ENCODE measurements at regions not wholly inside any gene's neighbourhood (a gene's known extent, or its start where the extent isn't known, plus 50 kb on each side); places are given as distances from the start of the nearest gene placed in this dataset.

- H3K4me1 ChIP-seq (ENCODE audit: insufficient read depth, low read length), result no peaks in the 10 kb centered on the region
- no peak overlapping the region for H3K9ac ChIP-seq (ENCODE audit: low read length)
- no peaks in the 10 kb centered on the region for H3K9me3 ChIP-seq (ENCODE audit: insufficient read depth, low read depth, low read length)
- no peaks in the 10 kb centered on the region for H3K9me3 Mint-ChIP-seq (ENCODE audit: unreplicated experiment)
- H3K27me3 Mint-ChIP-seq (ENCODE audit: low read depth, unreplicated experiment), result no peaks in the 10 kb centered on the region
- no peak for DNase-seq (ENCODE audit: low read depth)
- no peaks in the 10 kb centered on the region for H4K20me1 ChIP-seq (ENCODE audit: insufficient read depth, low read length)
- H2AFZ ChIP-seq (ENCODE audit: low read depth, low read length), result no peak overlapping the region
- H3K36me3 ChIP-seq (ENCODE audit: insufficient read depth, low read length), result no peaks in the 10 kb centered on the region
- H3K4me1 Mint-ChIP-seq (ENCODE audit: low read depth, unreplicated experiment), result no peaks in the 10 kb centered on the region
- H3K36me3 Mint-ChIP-seq (ENCODE audit: low read depth, unreplicated experiment), result no peaks in the 10 kb centered on the region
- H3K4me3 ChIP-seq (ENCODE audit: insufficient read depth, low read depth, low read length), result no peak overlapping the region
- H3K4me3 Mint-ChIP-seq (ENCODE audit: unreplicated experiment), result no peak overlapping the region
- no peaks in the 10 kb centered on the region for H3K27me3 ChIP-seq (ENCODE audit: insufficient read depth, low read length)
- H3K4me2 ChIP-seq (ENCODE audit: low read length), result no peak overlapping the region
- no peak overlapping the region for H3K27ac ChIP-seq (ENCODE audit: low read depth, low read length)
- TF ChIP-seq EZH2 (IDR thresholded peaks at IDR 0.05; ENCODE audit: insufficient read depth, low read length) (no peak), CTCF (IDR thresholded peaks at IDR 0.05; ENCODE audit: insufficient read depth, low read depth, low read length) (no peak)
- H3K27ac Mint-ChIP-seq (ENCODE audit: unreplicated experiment), result no peak overlapping the region
- no peak for FAIRE-seq
- H3K79me2 ChIP-seq (ENCODE audit: insufficient read depth, low read length), result no peaks in the 10 kb centered on the region
Measured at GRCh38 chr3:25861566-25861965, 71.7 kb downstream of the OXSM start.

GRCh38 chr3:25863011-25863415 lies 73.1 kb downstream of the OXSM start:
- Histone ChIP-seq H3K4me1 (ENCODE audit: insufficient read depth, low read length) (no peaks in the 10 kb centered on the region), H3K27me3 (ENCODE audit: insufficient read depth, low read length) (no peaks in the 10 kb centered on the region), H3K9ac (ENCODE audit: low read length) (no peak overlapping the region), H3K4me2 (ENCODE audit: low read length) (no peak overlapping the region), H4K20me1 (ENCODE audit: insufficient read depth, low read length) (no peaks in the 10 kb centered on the region), H3K79me2 (ENCODE audit: insufficient read depth, low read length) (no peaks in the 10 kb centered on the region), H2AFZ (ENCODE audit: low read depth, low read length) (no peak overlapping the region), H3K36me3 (ENCODE audit: insufficient read depth, low read length) (no peaks in the 10 kb centered on the region), H3K27ac (ENCODE audit: low read depth, low read length) (no peak overlapping the region), H3K9me3 (ENCODE audit: insufficient read depth, low read depth, low read length) (no peaks in the 10 kb centered on the region), H3K4me3 (ENCODE audit: insufficient read depth, low read depth, low read length) (no peak overlapping the region)
- H3K9me3 Mint-ChIP-seq (ENCODE audit: unreplicated experiment), result no peaks in the 10 kb centered on the region
- no peak overlapping the region for H3K27ac Mint-ChIP-seq (ENCODE audit: unreplicated experiment)
- no peak overlapping the region for H3K4me3 Mint-ChIP-seq (ENCODE audit: unreplicated experiment)
- no peak for TF ChIP-seq CTCF (IDR thresholded peaks at IDR 0.05; ENCODE audit: insufficient read depth, low read depth, low read length)
- TF ChIP-seq EZH2 (IDR thresholded peaks at IDR 0.05; ENCODE audit: insufficient read depth, low read length), result no peak
- no peaks in the 10 kb centered on the region for H3K36me3 Mint-ChIP-seq (ENCODE audit: low read depth, unreplicated experiment)
- no peaks in the 10 kb centered on the region for H3K27me3 Mint-ChIP-seq (ENCODE audit: low read depth, unreplicated experiment)
- FAIRE-seq (no peak), DNase-seq (ENCODE audit: low read depth) (no peak)
- H3K4me1 Mint-ChIP-seq (ENCODE audit: low read depth, unreplicated experiment), result no peaks in the 10 kb centered on the region

GRCh38 chr3:25863416-25863959 lies 73.6 kb downstream of the OXSM start:
- Mint-ChIP-seq H3K27me3 (ENCODE audit: low read depth, unreplicated experiment) (no peaks in the 10 kb centered on the region), H3K4me1 (ENCODE audit: low read depth, unreplicated experiment) (no peaks in the 10 kb centered on the region), H3K27ac (ENCODE audit: unreplicated experiment) (no peak overlapping the region), H3K4me3 (ENCODE audit: unreplicated experiment) (no peak overlapping the region), H3K36me3 (ENCODE audit: low read depth, unreplicated experiment) (no peaks in the 10 kb centered on the region), H3K9me3 (ENCODE audit: unreplicated experiment) (no peaks in the 10 kb centered on the region)
- Histone ChIP-seq H3K4me3 (ENCODE audit: insufficient read depth, low read depth, low read length) (no peak overlapping the region), H3K9me3 (ENCODE audit: insufficient read depth, low read depth, low read length) (no peaks in the 10 kb centered on the region), H3K27ac (ENCODE audit: low read depth, low read length) (no peak overlapping the region), H3K4me1 (ENCODE audit: insufficient read depth, low read length) (no peaks in the 10 kb centered on the region), H2AFZ (ENCODE audit: low read depth, low read length) (no peak overlapping the region), H3K79me2 (ENCODE audit: insufficient read depth, low read length) (no peaks in the 10 kb centered on the region), H3K27me3 (ENCODE audit: insufficient read depth, low read length) (no peaks in the 10 kb centered on the region), H3K9ac (ENCODE audit: low read length) (no peak overlapping the region), H3K36me3 (ENCODE audit: insufficient read depth, low read length) (no peaks in the 10 kb centered on the region), H4K20me1 (ENCODE audit: insufficient read depth, low read length) (no peaks in the 10 kb centered on the region), H3K4me2 (ENCODE audit: low read length) (no peak overlapping the region)
- TF ChIP-seq EZH2 (IDR thresholded peaks at IDR 0.05; ENCODE audit: insufficient read depth, low read length), result no peak
- TF ChIP-seq CTCF (IDR thresholded peaks at IDR 0.05; ENCODE audit: insufficient read depth, low read depth, low read length), result no peak
- FAIRE-seq (no peak), DNase-seq (ENCODE audit: low read depth) (no peak)

Measured in astrocyte (in vitro differentiated cells and primary cell).